Neural cell (in vitro differentiated cells): ENCODE measurements at regions not wholly inside any gene's neighbourhood (a gene's known extent, or its start where the extent isn't known, plus 50 kb on each side); places are given as distances from the start of the nearest gene placed in this dataset.

Experiments used
- H2AFZ ChIP-seq: fragments of 200-600, 300-800 bp; sonication (generic), shearing (Covaris generic); 2 replicates; pipeline ENCODE4 v1.6.0; 2014; ENCODE audit warnings: low read depth, mild to moderate bottlenecking, antibody characterized with exemption, low read length, moderate library complexity
- H3F3A ChIP-seq: fragments of 200-600 bp; shearing (Covaris generic); 2 replicates; pipeline ENCODE4 v1.6.1; 2016; ENCODE audit warnings: mild to moderate bottlenecking, moderate library complexity, mixed read lengths, antibody characterized with exemption, low read length; ENCODE audit not compliant: insufficient read depth, poor library complexity, severe bottlenecking
- H3K27ac ChIP-seq: fragments of 200-600, 300-800 bp; sonication (generic), shearing (Covaris generic); 2 replicates; pipeline ENCODE4 v1.5.1; 2014; ENCODE audit warnings: mild to moderate bottlenecking, low read length, moderate library complexity
- H3K27me3 ChIP-seq: fragments of 300-800, 200-600 bp; sonication (generic), shearing (Covaris generic); 2 replicates; pipeline ENCODE4 v1.6.0; 2014; ENCODE audit warnings: mild to moderate bottlenecking, low read depth, low read length, moderate library complexity; ENCODE audit not compliant: insufficient read depth
- H3K36me3 ChIP-seq: fragments of 300-800, 200-600 bp; sonication (generic), shearing (Covaris generic); 2 replicates; pipeline ENCODE4 v1.5.1; 2014; ENCODE audit warnings: mild to moderate bottlenecking, antibody characterized with exemption, low read length, moderate library complexity; ENCODE audit not compliant: insufficient read depth
- H3K4me2 ChIP-seq: fragments of 300-800, 200-600 bp; sonication (generic), shearing (Covaris generic); 2 replicates; pipeline ENCODE4 v1.6.0; 2014; ENCODE audit warnings: mild to moderate bottlenecking, low read length
- H3K4me3 ChIP-seq: fragments of 300-800, 200-600 bp; sonication (generic), shearing (Covaris generic); 2 replicates; pipeline ENCODE4 v1.5.1; 2014; ENCODE audit warnings: mild to moderate bottlenecking, low read length, moderate library complexity
- H3K79me2 ChIP-seq: fragments of 200-600 bp; shearing (Covaris generic); replicated peaks from 2 replicates; pipeline ENCODE4 v1.6.0; 2014; ENCODE audit warnings: mild to moderate bottlenecking, low read length, moderate library complexity; ENCODE audit not compliant: insufficient read depth
- H3K9ac ChIP-seq: fragments of 300-800, 200-600 bp; sonication (generic), shearing (Covaris generic); 2 replicates; pipeline ENCODE4 v1.6.1; 2016; ENCODE audit warnings: mild to moderate bottlenecking, low read length, mixed read lengths
- H3K9me2 ChIP-seq: fragments of 200-600 bp; shearing (Covaris generic); 2 replicates; pipeline ENCODE4 v1.6.1; 2016; ENCODE audit warnings: mild to moderate bottlenecking, low read length, mixed read lengths; ENCODE audit not compliant: insufficient read depth
- H3K9me3 ChIP-seq: fragments of 200-600, 300-800 bp; sonication (generic), shearing (Covaris generic); 2 replicates; pipeline ENCODE4 v1.6.1; 2016; ENCODE audit warnings: mild to moderate bottlenecking, mixed run types, low read length, moderate library complexity, mixed read lengths
- H4K20me1 ChIP-seq: fragments of 200-600 bp; shearing (Covaris generic); 2 replicates; pipeline ENCODE4 v1.6.1; 2016; ENCODE audit warnings: mild to moderate bottlenecking, mixed run types; ENCODE audit not compliant: insufficient read depth
- CTCF ChIP-seq: fragments of 450-650 bp; IDR thresholded peaks from 2 replicates; pipeline ENCODE4 v1.5.1; 2014; ENCODE audit warnings: antibody characterized with exemption, mild to moderate bottlenecking, moderate library complexity; ENCODE audit not compliant: poor library complexity, severe bottlenecking
- EP300 ChIP-seq: fragments of 450-650 bp; conservative IDR thresholded peaks from 2 replicates; pipeline ENCODE4 v1.6.1; 2014; ENCODE audit warnings: antibody characterized with exemption, mild to moderate bottlenecking, moderate library complexity; ENCODE audit not compliant: poor library complexity, severe bottlenecking
- EZH2 ChIP-seq: fragments of 200-600, 300-800 bp; shearing (Covaris generic), sonication (generic); IDR thresholded peaks from 2 replicates; pipeline ENCODE4 v1.6.1; 2014; ENCODE audit warnings: antibody characterized with exemption, low read length, borderline replicate concordance, mild to moderate bottlenecking; ENCODE audit not compliant: insufficient read depth, poor library complexity, severe bottlenecking
- MXI1 ChIP-seq: fragments of 450-650 bp; conservative IDR thresholded peaks from 2 replicates; pipeline ENCODE4 v1.6.1; 2014; ENCODE audit warnings: antibody characterized with exemption, mild to moderate bottlenecking; ENCODE audit not compliant: poor library complexity, severe bottlenecking
- POLR2AphosphoS5 ChIP-seq: IDR thresholded peaks from 2 replicates; pipeline ENCODE4 v1.6.1; 2012
- RAD21 ChIP-seq: fragments of 450-650 bp; conservative IDR thresholded peaks from 2 replicates; pipeline ENCODE4 v1.6.1; 2014; ENCODE audit warnings: antibody characterized with exemption, mild to moderate bottlenecking, moderate library complexity
- SMC3 ChIP-seq: fragments of 450-650 bp; conservative IDR thresholded peaks from 2 replicates; pipeline ENCODE4 v1.6.1; 2014; ENCODE audit warnings: antibody characterized with exemption, mild to moderate bottlenecking, moderate library complexity; ENCODE audit not compliant: poor library complexity
- TAF1 ChIP-seq: IDR thresholded peaks from 2 replicates; pipeline ENCODE4 v1.6.1; 2012; ENCODE audit warnings: low read depth
- TF ChIP-seq, protein P1 (sequence below): IDR thresholded peaks from 2 replicates; pipeline ENCODE4 v1.6.1; 2012; ENCODE audit warnings: borderline replicate concordance

- Histone ChIP-seq H3K36me3 (no peaks in the 10 kb centered on the region), H3K79me2 (no peaks in the 10 kb centered on the region), H4K20me1 (no peaks in the 10 kb centered on the region), H3K4me3 (no peak overlapping the region), H3K4me2 (no peak overlapping the region), H3K9me3 (no peaks in the 10 kb centered on the region), H3K9me2 (no peaks in the 10 kb centered on the region), H3F3A (no peaks in the 10 kb centered on the region), H3K9ac (no peak overlapping the region), H2AFZ (no peak overlapping the region), H3K27ac (no peak overlapping the region), H3K27me3 (no peaks in the 10 kb centered on the region)
- TF ChIP-seq POLR2AphosphoS5 = no peak
- TF ChIP-seq CTCF = no peak
- no peak for TF ChIP-seq EP300
- no peak for TF ChIP-seq MXI1
- TF ChIP-seq RAD21 = no peak
- TF ChIP-seq EZH2 = no peak
- no peak for TF ChIP-seq TAF1
- TF ChIP-seq, protein P1, sequence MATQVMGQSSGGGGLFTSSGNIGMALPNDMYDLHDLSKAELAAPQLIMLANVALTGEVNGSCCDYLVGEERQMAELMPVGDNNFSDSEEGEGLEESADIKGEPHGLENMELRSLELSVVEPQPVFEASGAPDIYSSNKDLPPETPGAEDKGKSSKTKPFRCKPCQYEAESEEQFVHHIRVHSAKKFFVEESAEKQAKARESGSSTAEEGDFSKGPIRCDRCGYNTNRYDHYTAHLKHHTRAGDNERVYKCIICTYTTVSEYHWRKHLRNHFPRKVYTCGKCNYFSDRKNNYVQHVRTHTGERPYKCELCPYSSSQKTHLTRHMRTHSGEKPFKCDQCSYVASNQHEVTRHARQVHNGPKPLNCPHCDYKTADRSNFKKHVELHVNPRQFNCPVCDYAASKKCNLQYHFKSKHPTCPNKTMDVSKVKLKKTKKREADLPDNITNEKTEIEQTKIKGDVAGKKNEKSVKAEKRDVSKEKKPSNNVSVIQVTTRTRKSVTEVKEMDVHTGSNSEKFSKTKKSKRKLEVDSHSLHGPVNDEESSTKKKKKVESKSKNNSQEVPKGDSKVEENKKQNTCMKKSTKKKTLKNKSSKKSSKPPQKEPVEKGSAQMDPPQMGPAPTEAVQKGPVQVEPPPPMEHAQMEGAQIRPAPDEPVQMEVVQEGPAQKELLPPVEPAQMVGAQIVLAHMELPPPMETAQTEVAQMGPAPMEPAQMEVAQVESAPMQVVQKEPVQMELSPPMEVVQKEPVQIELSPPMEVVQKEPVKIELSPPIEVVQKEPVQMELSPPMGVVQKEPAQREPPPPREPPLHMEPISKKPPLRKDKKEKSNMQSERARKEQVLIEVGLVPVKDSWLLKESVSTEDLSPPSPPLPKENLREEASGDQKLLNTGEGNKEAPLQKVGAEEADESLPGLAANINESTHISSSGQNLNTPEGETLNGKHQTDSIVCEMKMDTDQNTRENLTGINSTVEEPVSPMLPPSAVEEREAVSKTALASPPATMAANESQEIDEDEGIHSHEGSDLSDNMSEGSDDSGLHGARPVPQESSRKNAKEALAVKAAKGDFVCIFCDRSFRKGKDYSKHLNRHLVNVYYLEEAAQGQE = no peak
- TF ChIP-seq SMC3 = no peak
Measured at GRCh38 chr1:70659891-70660290, 248.8 kb downstream of the CTH start.

DNA sequence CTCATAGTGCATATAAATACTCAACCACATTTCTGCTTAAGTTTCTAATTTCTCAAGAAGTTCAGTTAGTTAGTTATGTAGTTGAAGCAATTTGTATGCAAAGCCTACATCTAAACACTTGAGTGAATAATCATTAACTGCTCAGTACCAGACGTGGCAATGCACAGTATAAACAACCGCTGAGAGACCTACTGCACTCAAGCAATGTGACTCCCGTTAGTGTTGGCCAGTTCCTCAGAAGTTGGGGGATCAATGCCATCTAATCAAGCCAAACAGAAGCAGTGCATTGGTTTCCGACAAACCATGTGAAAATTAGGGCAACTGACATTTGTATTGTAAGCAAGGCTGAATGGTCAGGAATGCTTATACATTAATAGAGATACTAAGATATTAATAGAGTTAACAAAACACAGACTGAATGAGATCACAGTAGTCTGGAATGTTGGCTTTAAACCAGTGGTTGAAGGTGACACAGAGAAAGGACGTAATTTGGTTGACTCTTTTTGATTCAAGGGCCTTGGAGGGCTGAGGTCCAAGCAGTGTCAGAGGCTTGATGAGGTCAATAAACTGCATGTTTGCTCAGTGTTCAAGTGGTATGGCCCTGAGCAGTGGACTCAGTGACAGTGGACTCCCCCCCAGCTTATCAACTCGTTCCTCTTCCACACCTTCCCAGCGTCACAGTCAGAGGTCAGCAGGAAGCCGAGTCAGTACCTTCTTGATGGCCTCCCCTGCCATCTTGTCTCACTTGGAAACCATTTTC is 255.5 kb downstream of the CTH start:
- H3F3A ChIP-seq = no peaks in the 10 kb centered on the region
- H3K4me3 ChIP-seq = no peak overlapping the region
- H3K9ac ChIP-seq = no peak overlapping the region
- no peak overlapping the region for H2AFZ ChIP-seq
- H3K9me2 ChIP-seq = no peaks in the 10 kb centered on the region
- no peaks in the 10 kb centered on the region for H3K9me3 ChIP-seq
- no peaks in the 10 kb centered on the region for H3K36me3 ChIP-seq
- no peak overlapping the region for H3K4me2 ChIP-seq
- H3K27ac ChIP-seq = no peak overlapping the region
- no peaks in the 10 kb centered on the region for H3K79me2 ChIP-seq
- no peaks in the 10 kb centered on the region for H4K20me1 ChIP-seq
- H3K27me3 ChIP-seq = no peaks in the 10 kb centered on the region
- TF ChIP-seq RAD21 (no peak), EZH2 (no peak), TAF1 (no peak), POLR2AphosphoS5 (no peak), EP300 (no peak), MXI1 (no peak), CTCF (no peak), SMC3 (no peak)
- TF ChIP-seq, protein P1 = no peak
